H1 (cell line): ENCODE measurements at regions not wholly inside any gene's neighbourhood (a gene's known extent, or its start where the extent isn't known, plus 50 kb on each side); places are given as distances from the start of the nearest gene placed in this dataset.

ENCODE experiments used
- CREB1 ChIP-seq: IDR thresholded peaks from 2 replicates; pipeline ENCODE4 v1.6.1; 2012; ENCODE audit warnings: inconsistent platforms
- CTCF ChIP-seq, 3 experiments: IDR thresholded peaks; 1 replicate in 2 of 3; 2 replicates in 1 of 3; pipeline versions ENCODE4 v1.5.1 to v1.6.1; 2011; ENCODE audit warnings: low read length in 3 of 3, mild to moderate bottlenecking in 3 of 3, inconsistent platforms in 2 of 3, low read depth in 1 of 3, moderate library complexity in 1 of 3; ENCODE audit not compliant: insufficient read depth in 1 of 3; ENCODE audit errors: control extremely low read depth in 1 of 3
- EZH2 ChIP-seq: fragments of 200-600 bp; sonication (generic); IDR thresholded peaks from 2 replicates; pipeline ENCODE4 v1.7.1; 2012; ENCODE audit warnings: low read depth, mild to moderate bottlenecking, moderate library complexity, low read length, inconsistent platforms; ENCODE audit not compliant: severe bottlenecking
- JUND ChIP-seq: IDR thresholded peaks from 2 replicates; pipeline ENCODE4 v1.6.1; 2011; ENCODE audit warnings: mild to moderate bottlenecking, improper control_type of control experiment, low read length
- POLR2A ChIP-seq, 2 experiments: IDR thresholded peaks; 1 replicate in 1 of 2; 2 replicates in 1 of 2; pipeline ENCODE4 v1.6.1; 2011; ENCODE audit warnings: low read depth in 2 of 2, low read length in 2 of 2, mild to moderate bottlenecking in 2 of 2; ENCODE audit errors: control extremely low read depth in 1 of 2
- SP1 ChIP-seq: IDR thresholded peaks from 2 replicates; pipeline ENCODE4 v1.6.1; 2011; ENCODE audit warnings: low read depth, low read length
- SRF ChIP-seq: IDR thresholded peaks from 2 replicates; pipeline ENCODE4 v1.6.1; 2011; ENCODE audit warnings: mild to moderate bottlenecking, low read depth, low read length, moderate library complexity

GRCh38 chr3:106305882-106306435 is 437.1 kb upstream of the CBLB start:
- TF ChIP-seq CTCF (IDR thresholded peaks at IDR 0.05; ENCODE audit: control extremely low read depth in 1 of 3, insufficient read depth in 1 of 3, low read depth in 1 of 3, low read length in 3 of 3) (no peak), SRF (no peak), EZH2 (no peak), CREB1 (no peak), SP1 (no peak), JUND (no peak), POLR2A (IDR thresholded peaks at IDR 0.05; ENCODE audit: control extremely low read depth in 1 of 2, low read depth in 2 of 2, low read length in 2 of 2) (no peak)
